ENCODE measurements at regions not wholly inside any gene's neighbourhood (a gene's known extent, or its start where the extent isn't known, plus 50 kb on each side); places are given as distances from the start of the nearest gene placed in this dataset.

- no peaks in the 10 kb centered on the region for H3K27me3 ChIP-seq (ENCODE audit: control insufficient read depth in 4 of 4, insufficient read depth in 4 of 4, low read length in 3 of 4)
- no peak overlapping the region for H3K4me3 ChIP-seq (ENCODE audit: low read depth in 1 of 3, low read length in 3 of 3)
- 87% methylated on average over 9 of the region's 9 CpGs for WGBS
- no peak overlapping the region for H3K27ac ChIP-seq (ENCODE audit: low read depth in 1 of 2, low read length in 2 of 2)
- no peak overlapping the region for H3K9ac ChIP-seq (ENCODE audit: low read depth in 1 of 2, low read length in 2 of 2)
- no peaks in the 10 kb centered on the region for H3K9me3 ChIP-seq (ENCODE audit: control insufficient read depth in 4 of 4, low read length in 3 of 4)
- no peaks in the 10 kb centered on the region for H3K4me1 ChIP-seq (ENCODE audit: control insufficient read depth in 4 of 4, insufficient read depth in 4 of 4, low read length in 3 of 4)
- TF ChIP-seq CTCF (IDR thresholded peaks at IDR 0.05; ENCODE audit: low read depth, low read length, missing input control) (no peak), FOXA1 (IDR thresholded peaks at IDR 0.05) (no peak), EGR1 (IDR thresholded peaks at IDR 0.05; ENCODE audit: low read depth in 2 of 2) (no peak), ZBTB33 (IDR thresholded peaks at IDR 0.05) (no peak), HNF4A (conservative IDR thresholded peaks at IDR 0.05) (no peak), YY1 (IDR thresholded peaks at IDR 0.05) (no peak)
- no peak for DNase-seq (ENCODE audit: low spot score)
- no peaks in the 10 kb centered on the region for H3K36me3 ChIP-seq (ENCODE audit: control insufficient read depth in 4 of 4, insufficient read depth in 3 of 4, low read depth in 1 of 4, low read length in 3 of 4)
Observed at GRCh38 chr17:21528031-21528695, 152.0 kb downstream of the KCNJ12 start.

GRCh38 chr17:21530311-21530710, 154.2 kb downstream of the KCNJ12 start:
- DNase-seq (ENCODE audit: low spot score) = no peak
- no peaks in the 10 kb centered on the region for H3K9me3 ChIP-seq (ENCODE audit: control insufficient read depth in 4 of 4, low read length in 3 of 4)
- 71% methylated on average over 5 of the region's 5 CpGs for WGBS
- no peaks in the 10 kb centered on the region for H3K27me3 ChIP-seq (ENCODE audit: control insufficient read depth in 4 of 4, insufficient read depth in 4 of 4, low read length in 3 of 4)
- TF ChIP-seq FOXA1 (IDR thresholded peaks at IDR 0.05) = no peak
- TF ChIP-seq GABPA (IDR thresholded peaks at IDR 0.05 in 1 of 2, conservative IDR thresholded peaks at IDR 0.05 in 1 of 2) = no peak
- no peak for TF ChIP-seq SP1 (IDR thresholded peaks at IDR 0.05)
- no peak for TF ChIP-seq RAD21 (IDR thresholded peaks at IDR 0.05)
- TF ChIP-seq JUND (IDR thresholded peaks at IDR 0.05) = no peak
- TF ChIP-seq CTCF (IDR thresholded peaks at IDR 0.05; ENCODE audit: low read depth, low read length, missing input control) = no peak
- no peak for TF ChIP-seq RXRA (IDR thresholded peaks at IDR 0.05)
- no peak for TF ChIP-seq HNF4A (conservative IDR thresholded peaks at IDR 0.05)
- TF ChIP-seq ZBTB33 (IDR thresholded peaks at IDR 0.05) = no peak
- TF ChIP-seq TAF1 (conservative IDR thresholded peaks at IDR 0.05) = no peak
- H3K36me3 ChIP-seq (ENCODE audit: control insufficient read depth in 4 of 4, insufficient read depth in 3 of 4, low read depth in 1 of 4, low read length in 3 of 4) = peaks cover 0 to 10% (median 8%) of the 10 kb centered on the region in 4 donors
- no peak overlapping the region for H3K27ac ChIP-seq (ENCODE audit: low read depth in 1 of 2, low read length in 2 of 2)
- H3K4me3 ChIP-seq (ENCODE audit: low read depth in 1 of 3, low read length in 3 of 3) = no peak overlapping the region
- no peaks in the 10 kb centered on the region for H3K4me1 ChIP-seq (ENCODE audit: control insufficient read depth in 4 of 4, insufficient read depth in 4 of 4, low read length in 3 of 4)
- no peak overlapping the region for H3K9ac ChIP-seq (ENCODE audit: low read depth in 1 of 2, low read length in 2 of 2)
